Adrenal gland (tissue), 9 donors: ENCODE measurements at regions not wholly inside any gene's neighbourhood (a gene's known extent, or its start where the extent isn't known, plus 50 kb on each side); places are given as distances from the start of the nearest gene placed in this dataset.
"Not testable (repeated sequence)": the region's sequence is repeated elsewhere in the genome, so short reads cannot be mapped to it uniquely, and the experiment has no call there.

ENCODE experiments used
- DNase-seq, 7 donors: peaks; one replicate each; pipeline ENCODE4 v3.0.0-alpha.2; 2019 to 2020
- H3K27ac ChIP-seq, 5 donors: fragments of 200-600 bp; sonication (generic) in 4 of 5; 1 replicate in 3 of 5; 2 replicates in 2 of 5; pipeline versions ENCODE4 v1.5.1 to v1.8.0; 2016 to 2020; ENCODE audit warnings: mild to moderate bottlenecking in 1 of 5
- H3K27me3 ChIP-seq: fragments of 200-600 bp; 2 replicates; pipeline ENCODE4 v1.8.0; 2021
- H3K36me3 ChIP-seq, 2 donors: fragments of 200-600 bp; replicated peaks in 1 of 2; 1 replicate in 1 of 2; 2 replicates in 1 of 2; pipeline versions ENCODE4 v1.5.1 to v1.8.0; 2018 to 2022
- H3K4me1 ChIP-seq, 2 donors: fragments of 200-600 bp; replicated peaks in 1 of 2; 1 replicate in 1 of 2; 2 replicates in 1 of 2; pipeline versions ENCODE4 v1.5.1 to v1.8.0; 2018 to 2021
- H3K4me3 ChIP-seq, 4 donors: fragments of 200-600 bp; sonication (generic) in 3 of 4; one replicate each; pipeline ENCODE4 v1.5.1; 2016 to 2018
- H3K9me3 ChIP-seq, 3 donors: fragments of 200-600 bp; sonication (generic) in 1 of 3; replicated peaks in 1 of 3; 1 replicate in 2 of 3; 2 replicates in 1 of 3; pipeline versions ENCODE4 v1.5.1 to v1.8.0; 2016 to 2021
- POLR2A ChIP-seq, 2 donors: fragments of 450-650 bp; IDR thresholded peaks; one replicate each; pipeline ENCODE4 v1.6.1; 2017; ENCODE audit warnings: antibody characterized with exemption in 2 of 2, mild to moderate bottlenecking in 2 of 2, moderate library complexity in 1 of 2
- WGBS, 4 donors: extraction: QIAGEN DNeasy Blood & Tissue Kit in 2 of 4; methylation state at CpG; one replicate each; pipeline versions ENCODE4 v1.1.5 to v1.1.7; 2013 to 2017; 5-methylcytosine and 5-hydroxymethylcytosine counted together
- intact Hi-C, 2 donors: fragments of 100-400 bp; cut with DNase I; formaldehyde crosslinking; loops; one replicate each; pipeline versions ENCODE4 v1.14.1 to v1.15.0; 2022 to 2023
- TF ChIP-seq, protein P1 (sequence below), 6 experiments: fragments of 450-650 bp in 4 of 6; fragments of 200-600 bp in 2 of 6; sonication (generic) in 1 of 6; IDR thresholded peaks; 1 replicate in 5 of 6; 2 replicates in 1 of 6; pipeline versions ENCODE4 v1.5.1 to v1.8.0; 2016 to 2021; ENCODE audit warnings: antibody characterized with exemption in 6 of 6, mild to moderate bottlenecking in 2 of 6, moderate library complexity in 1 of 6
- donor health status: healthy with polysubstance abuse.
- donor health status: Bipolar disorder and iron deficiency.
- donor health status: DM: yes; HTN: yes; CAD: no.
- donor health status: DM: no; HTN: no; CAD: no.
- donor health status: DM: no; HTN: no; CAD: no.

- WGBS, 4 donors = 60 to 87% (median 60%) methylated on average over 2 to 3 of the region's 3 CpGs; no CpG with 5 or more reads in 1 of the 4 donors
- Histone ChIP-seq H3K4me3 (no peak overlapping the region), H3K4me1 (no peaks in the 10 kb centered on the region), H3K9me3 (no peaks in the 10 kb centered on the region), H3K36me3 (no peaks in the 10 kb centered on the region), H3K27me3 (peaks cover 19% of the 10 kb centered on the region), H3K27ac (no peak overlapping the region)
- no peak for TF ChIP-seq POLR2A (IDR thresholded peaks at IDR 0.05)
- TF ChIP-seq, protein P1, sequence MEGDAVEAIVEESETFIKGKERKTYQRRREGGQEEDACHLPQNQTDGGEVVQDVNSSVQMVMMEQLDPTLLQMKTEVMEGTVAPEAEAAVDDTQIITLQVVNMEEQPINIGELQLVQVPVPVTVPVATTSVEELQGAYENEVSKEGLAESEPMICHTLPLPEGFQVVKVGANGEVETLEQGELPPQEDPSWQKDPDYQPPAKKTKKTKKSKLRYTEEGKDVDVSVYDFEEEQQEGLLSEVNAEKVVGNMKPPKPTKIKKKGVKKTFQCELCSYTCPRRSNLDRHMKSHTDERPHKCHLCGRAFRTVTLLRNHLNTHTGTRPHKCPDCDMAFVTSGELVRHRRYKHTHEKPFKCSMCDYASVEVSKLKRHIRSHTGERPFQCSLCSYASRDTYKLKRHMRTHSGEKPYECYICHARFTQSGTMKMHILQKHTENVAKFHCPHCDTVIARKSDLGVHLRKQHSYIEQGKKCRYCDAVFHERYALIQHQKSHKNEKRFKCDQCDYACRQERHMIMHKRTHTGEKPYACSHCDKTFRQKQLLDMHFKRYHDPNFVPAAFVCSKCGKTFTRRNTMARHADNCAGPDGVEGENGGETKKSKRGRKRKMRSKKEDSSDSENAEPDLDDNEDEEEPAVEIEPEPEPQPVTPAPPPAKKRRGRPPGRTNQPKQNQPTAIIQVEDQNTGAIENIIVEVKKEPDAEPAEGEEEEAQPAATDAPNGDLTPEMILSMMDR (IDR thresholded peaks at IDR 0.05) = no peak
- DNase-seq = no peak
- intact Hi-C loops = no loop called here
These were observed 62.6 kb upstream of the MAGEH1 start for GRCh38 chrX:55389376-55389775.

GRCh38 chrX:55396836-55397235 lies 55.1 kb upstream of the MAGEH1 start:
- intact Hi-C loops, H3K27ac ChIP-seq, H3K4me3 ChIP-seq, H3K27me3 ChIP-seq, H3K4me1 ChIP-seq, H3K9me3 ChIP-seq, DNase-seq, H3K36me3 ChIP-seq: not testable (repeated sequence)
- 57 to 76% (median 62%) methylated on average over 2 to 4 of the region's 4 CpGs for WGBS, 4 donors
